GM12878 (cell line): ENCODE measurements at regions not wholly inside any gene's neighbourhood (a gene's known extent, or its start where the extent isn't known, plus 50 kb on each side); places are given as distances from the start of the nearest gene placed in this dataset.

Source experiments
- ATAC-seq: fragments of 200-7000 bp; cut with Tn5 transposase; 3 replicates; pipeline ENCODE4 v1.9.1; 2020; ENCODE audit warnings: mild to moderate bottlenecking, moderate library complexity
- BruUV-seq: library from RNA; stranded (reverse); fragments of 400-500 nt; replicated peaks from 2 replicates; lab custom pipeline; 2021; lab: Mats Ljungman, UMichigan
- CTCF ChIA-PET: fragments of 300-600 bp; sonication (Branson Sonifier 250); formaldehyde crosslinking; extraction: SDS; loops from one replicate; lab custom pipeline; 2021; ENCODE audit warnings: inconsistent platforms; lab: Yijun Ruan, JAX
- POLR2A ChIA-PET: fragments of 350-600 bp; formaldehyde crosslinking; extraction: SDS; loops from one replicate; lab custom pipeline; 2021; ENCODE audit warnings: inconsistent platforms; lab: Charles Lee
- RAD21 ChIA-PET: fragments of 300-600 bp; sonication (Branson Sonifier 250); formaldehyde crosslinking; loops from one replicate; lab custom pipeline; 2023; ENCODE audit warnings: antibody characterized with exemption; ENCODE audit not compliant: unreplicated experiment; lab: Charles Lee
- SMC1A ChIA-PET: fragments of 300-600 bp; sonication (Branson Sonifier 250); formaldehyde crosslinking; loops from one replicate; lab custom pipeline; 2023; ENCODE audit not compliant: unreplicated experiment, uncharacterized antibody; lab: Charles Lee
- DNase-seq: peaks from one replicate; pipeline ENCODE4 v3.0.0-alpha.2; 2011; ENCODE audit warnings: low read depth, low spot score
- FAIRE-seq: peaks from 3 replicates; lab custom pipeline; 2011; peaks lifted over from hg19 to GRCh38; lab: Jason Lieb, UNC
- H2AFZ ChIP-seq: 2 replicates; pipeline ENCODE4 v1.6.0; 2011; ENCODE audit warnings: low read depth, low read length, control low read depth; ENCODE audit not compliant: control insufficient read depth
- H3K27ac ChIP-seq: 2 replicates; pipeline ENCODE4 v1.5.1; 2011; ENCODE audit warnings: control low read depth; ENCODE audit not compliant: control insufficient read depth, insufficient read depth
- H3K27me3 ChIP-seq, 2 experiments: replicated peaks in 1 of 2; 2 replicates each; pipeline versions ENCODE4 v1.6.0 to v1.6.1; 2011; ENCODE audit warnings: low read length in 1 of 2; ENCODE audit not compliant: control insufficient read depth in 2 of 2, insufficient read depth in 2 of 2
- H3K36me3 ChIP-seq, 2 experiments: 2 replicates each; pipeline ENCODE4 v1.5.1; 2011; ENCODE audit warnings: low read length in 1 of 2; ENCODE audit not compliant: control insufficient read depth in 2 of 2, insufficient read depth in 2 of 2
- H3K4me1 ChIP-seq: 2 replicates; pipeline ENCODE4 v1.6.1; 2011; ENCODE audit warnings: mild to moderate bottlenecking, low read length, moderate library complexity, mixed read lengths; ENCODE audit not compliant: control insufficient read depth, insufficient read depth
- H3K4me2 ChIP-seq: 2 replicates; pipeline ENCODE4 v1.6.0; 2011; ENCODE audit warnings: control low read depth; ENCODE audit not compliant: control insufficient read depth, insufficient read depth
- H3K4me3 ChIP-seq: fragments of 200-600 bp; sonication (generic); 2 replicates; pipeline ENCODE4 v1.5.1; 2016
- H3K79me2 ChIP-seq: 2 replicates; pipeline ENCODE4 v1.6.0; 2011; ENCODE audit warnings: low read length; ENCODE audit not compliant: control insufficient read depth, insufficient read depth
- H3K9ac ChIP-seq: 2 replicates; pipeline ENCODE4 v1.8.0; 2011; ENCODE audit warnings: low read length, control low read depth, mixed read lengths; ENCODE audit not compliant: control insufficient read depth, insufficient read depth
- H3K9me3 ChIP-seq: replicated peaks from 3 replicates; pipeline ENCODE4 v1.5.1; 2011; ENCODE audit warnings: mild to moderate bottlenecking, low read length; ENCODE audit not compliant: control insufficient read depth, insufficient read depth
- H4K20me1 ChIP-seq: 2 replicates; pipeline ENCODE4 v1.6.0; 2011; ENCODE audit not compliant: control insufficient read depth, insufficient read depth
- BACH1 ChIP-seq: fragments of 450-650 bp; IDR thresholded peaks from 2 replicates; pipeline ENCODE4 v1.6.1; 2017; ENCODE audit warnings: mild to moderate bottlenecking, borderline replicate concordance
- CBX5 ChIP-seq: sonication (generic); IDR thresholded peaks from 2 replicates; pipeline ENCODE4 v1.6.1; 2016; ENCODE audit warnings: low read depth, moderate library complexity, mild to moderate bottlenecking, inconsistent platforms
- CEBPZ ChIP-seq: fragments of 150-350 bp; IDR thresholded peaks from 2 replicates; pipeline ENCODE4 v1.6.1; 2016; ENCODE audit warnings: low read depth, low read length
- CHD1 ChIP-seq: IDR thresholded peaks from 2 replicates; pipeline ENCODE4 v1.6.1; 2012; ENCODE audit warnings: low read depth, low read length, improper control_type of control experiment
- IRF3 ChIP-seq: fragments of 450-650 bp; IDR thresholded peaks from 2 replicates; pipeline ENCODE4 v1.6.1; 2014; ENCODE audit warnings: mild to moderate bottlenecking
- MEF2B ChIP-seq: fragments of 450-650 bp; IDR thresholded peaks from 2 replicates; pipeline ENCODE4 v1.6.1; 2018; ENCODE audit warnings: mild to moderate bottlenecking, moderate library complexity; ENCODE audit not compliant: partially characterized antibody, poor library complexity, severe bottlenecking
- MTA2 ChIP-seq: fragments of 450-650 bp; IDR thresholded peaks from 2 replicates; pipeline ENCODE4 v1.6.1; 2016; ENCODE audit warnings: low read depth, mild to moderate bottlenecking, moderate library complexity
- MYB ChIP-seq: fragments of 150-350 bp; IDR thresholded peaks from 2 replicates; pipeline ENCODE4 v1.6.1; 2014; ENCODE audit warnings: mild to moderate bottlenecking, low read depth, low read length, borderline replicate concordance
- NFYB ChIP-seq: IDR thresholded peaks from 2 replicates; pipeline ENCODE4 v1.6.1; 2011; ENCODE audit warnings: low read depth, mild to moderate bottlenecking, low read length, improper control_type of control experiment, moderate library complexity; ENCODE audit not compliant: insufficient read depth
- RB1 ChIP-seq: fragments of 450-650 bp; formaldehyde crosslinking; IDR thresholded peaks from 2 replicates; pipeline ENCODE4 v1.6.1; 2017; ENCODE audit warnings: mild to moderate bottlenecking, borderline replicate concordance
- RFX5 ChIP-seq: IDR thresholded peaks from 2 replicates; pipeline ENCODE4 v1.6.1; 2011; ENCODE audit warnings: low read depth, low read length, improper control_type of control experiment
- WRNIP1 ChIP-seq: IDR thresholded peaks from 2 replicates; pipeline ENCODE4 v1.6.1; 2011; ENCODE audit warnings: low read depth, low read length, improper control_type of control experiment, borderline replicate concordance
- ZNF274 ChIP-seq: IDR thresholded peaks from one replicate; pipeline ENCODE4 v1.8.0; 2011; ENCODE audit not compliant: insufficient read length, insufficient read depth
- WGBS: methylation state at CpG from one replicate; pipeline ENCODE4 v1.1.6; 2016; ENCODE audit warnings: low lambda C conversion rate; ENCODE audit not compliant: insufficient replicate concordance, insufficient coverage; ENCODE audit errors: missing lambda C conversion rate; 5-methylcytosine and 5-hydroxymethylcytosine counted together
- in situ Hi-C: fragments of 300-500 bp; cut with MboI; formaldehyde crosslinking; loops from 9 replicates; pipeline ENCODE4 v1.14.3; 2018; ENCODE audit warnings: mixed read lengths
- intact Hi-C: fragments of 100-400 bp; cut with micrococcal nuclease; formaldehyde crosslinking; loops from one replicate; pipeline ENCODE4 v1.14.2; 2022; ENCODE audit not compliant: unreplicated experiment

GRCh38 chr9:135324329-135324728, 155.3 kb upstream of the PPP1R26 start:
- RAD21 ChIA-PET = no interaction called here
- intact Hi-C loops = no loop called here
- CTCF ChIA-PET = no interaction called here
- ATAC-seq = no peak
- no peaks in the 10 kb centered on the region; the same call in 1 of the 2 replicates for H4K20me1 ChIP-seq
- H3K36me3 ChIP-seq = no peaks in the 10 kb centered on the region
- SMC1A ChIA-PET = no interaction called here
- H3K9me3 ChIP-seq = no peaks in the 10 kb centered on the region
- FAIRE-seq = no peak
- H3K4me2 ChIP-seq = no peak overlapping the region
- no peak overlapping the region for H3K9ac ChIP-seq
- in situ Hi-C loops = no loop called here
- H3K27me3 ChIP-seq = no peaks in the 10 kb centered on the region; a peak in 1 of 4 replicates
- TF ChIP-seq MEF2B (no peak), MYB (no peak), NFYB (no peak), CHD1 (no peak), IRF3 (no peak), BACH1 (no peak), MTA2 (no peak), CBX5 (no peak), RFX5 (no peak), RB1 (no peak), WRNIP1 (no peak), CEBPZ (no peak), ZNF274 (no peak)
- no peaks in the 10 kb centered on the region for H3K4me1 ChIP-seq
- no peak for DNase-seq
- BruUV-seq = no TSS peak
- POLR2A ChIA-PET = no interaction called here
- no peak overlapping the region for H2AFZ ChIP-seq
- 34% methylated on average over 5 of the region's 6 CpGs for WGBS
- H3K4me3 ChIP-seq = no peak overlapping the region
- no peak overlapping the region for H3K27ac ChIP-seq
- H3K79me2 ChIP-seq = no peaks in the 10 kb centered on the region
